SK-N-SH treated with all-trans-retinoic acid at 6 μM for 48 hours (cell line): ENCODE measurements at regions not wholly inside any gene's neighbourhood (a gene's known extent, or its start where the extent isn't known, plus 50 kb on each side); places are given as distances from the start of the nearest gene placed in this dataset.

Source experiments
- ARNTL ChIP-seq: fragments of 450-650 bp; formaldehyde crosslinking; IDR thresholded peaks from 2 replicates; pipeline ENCODE4 v1.5.0; 2020; ENCODE audit warnings: low read depth, mild to moderate bottlenecking, moderate library complexity, borderline replicate concordance
- RARB ChIP-seq: fragments of 250-450 bp; sonication (Bioruptor Pico); IDR thresholded peaks from 2 replicates; pipeline ENCODE4 v1.8.0; 2021; ENCODE audit warnings: mild to moderate bottlenecking, moderate library complexity
- TOX ChIP-seq: fragments of 250-450 bp; sonication (Bioruptor Pico); IDR thresholded peaks from 2 replicates; pipeline ENCODE4 v1.8.0; 2021; ENCODE audit warnings: mild to moderate bottlenecking, moderate library complexity, borderline replicate concordance
- TSHZ2 ChIP-seq: fragments of 250-450 bp; sonication (Bioruptor Pico); IDR thresholded peaks from 2 replicates; pipeline ENCODE4 v1.5.0; 2020; ENCODE audit warnings: mild to moderate bottlenecking, moderate library complexity
- ZFP30 ChIP-seq: fragments of 450-650 bp; formaldehyde crosslinking; IDR thresholded peaks from 2 replicates; pipeline ENCODE4 v1.5.0; 2022; ENCODE audit warnings: mild to moderate bottlenecking, moderate library complexity
- ZNF565 ChIP-seq: fragments of 450-650 bp; formaldehyde crosslinking; conservative IDR thresholded peaks from 2 replicates; pipeline ENCODE4 v1.5.0; 2020; ENCODE audit warnings: low read depth, mild to moderate bottlenecking, moderate library complexity
- ZNF70 ChIP-seq: fragments of 450-650 bp; formaldehyde crosslinking; IDR thresholded peaks from 2 replicates; pipeline ENCODE4 v1.5.0; 2020; ENCODE audit warnings: mild to moderate bottlenecking, moderate library complexity
- TF ChIP-seq, protein P1 (sequence below): fragments of 250-450 bp; sonication (Bioruptor Pico); IDR thresholded peaks from 2 replicates; pipeline ENCODE4 v1.8.0; 2021; ENCODE audit warnings: low read depth, mild to moderate bottlenecking, moderate library complexity, borderline replicate concordance

DNA sequence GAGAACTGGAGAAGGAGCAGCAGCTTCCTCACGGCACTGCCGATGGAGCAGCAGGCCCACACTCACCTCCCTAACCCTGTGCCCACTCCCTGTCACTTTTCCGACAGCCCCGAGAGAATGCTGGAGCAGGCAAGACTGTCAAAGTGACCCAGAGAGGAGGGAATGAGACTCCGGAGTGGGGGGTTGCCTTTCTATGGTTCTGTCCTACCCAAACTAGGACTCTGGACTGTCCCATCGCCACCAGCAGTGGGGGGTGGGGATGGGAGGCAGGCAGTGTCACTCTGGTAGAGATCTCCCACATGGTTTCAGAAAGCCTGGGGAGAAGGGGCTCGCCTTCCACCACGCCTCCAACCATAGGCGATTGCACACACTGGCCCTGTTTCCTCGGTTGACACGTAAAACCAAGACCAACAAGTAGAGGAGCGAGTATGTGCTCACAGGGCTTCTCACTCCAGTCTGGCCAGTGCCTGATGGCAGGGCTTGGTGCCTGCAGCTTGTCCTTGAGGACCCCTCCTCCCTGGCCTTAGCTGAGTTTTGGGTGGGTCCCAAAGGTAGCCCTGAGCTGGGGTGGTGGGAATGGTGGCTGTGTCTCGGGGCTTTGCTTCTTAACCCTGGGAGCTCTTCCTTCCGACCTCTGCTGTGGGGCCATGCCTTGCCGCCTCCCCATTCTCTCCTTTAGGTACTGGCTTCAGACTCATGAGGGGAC lies 148.5 kb downstream of the PTPN20 start:
- TF ChIP-seq ZNF565 (CRISPR knock-in tag) (no peak), TSHZ2 (CRISPR knock-in tag) (no peak), ZFP30 (CRISPR knock-in tag) (no peak), RARB (CRISPR knock-in tag) (no peak), TOX (CRISPR knock-in tag) (no peak), ARNTL (CRISPR knock-in tag) (no peak), ZNF70 (CRISPR knock-in tag) (no peak)
- TF ChIP-seq, protein P1, sequence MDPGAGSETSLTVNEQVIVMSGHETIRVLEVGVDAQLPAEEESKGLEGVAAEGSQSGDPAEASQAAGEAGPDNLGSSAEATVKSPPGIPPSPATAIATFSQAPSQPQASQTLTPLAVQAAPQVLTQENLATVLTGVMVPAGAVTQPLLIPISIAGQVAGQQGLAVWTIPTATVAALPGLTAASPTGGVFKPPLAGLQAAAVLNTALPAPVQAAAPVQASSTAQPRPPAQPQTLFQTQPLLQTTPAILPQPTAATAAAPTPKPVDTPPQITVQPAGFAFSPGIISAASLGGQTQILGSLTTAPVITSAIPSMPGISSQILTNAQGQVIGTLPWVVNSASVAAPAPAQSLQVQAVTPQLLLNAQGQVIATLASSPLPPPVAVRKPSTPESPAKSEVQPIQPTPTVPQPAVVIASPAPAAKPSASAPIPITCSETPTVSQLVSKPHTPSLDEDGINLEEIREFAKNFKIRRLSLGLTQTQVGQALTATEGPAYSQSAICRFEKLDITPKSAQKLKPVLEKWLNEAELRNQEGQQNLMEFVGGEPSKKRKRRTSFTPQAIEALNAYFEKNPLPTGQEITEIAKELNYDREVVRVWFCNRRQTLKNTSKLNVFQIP (CRISPR knock-in tag): no peak
